NCI-H2081 treated with DMSO at 0.1 percent for 48 hours (cell line): ENCODE measurements at regions not wholly inside any gene's neighbourhood (a gene's known extent, or its start where the extent isn't known, plus 50 kb on each side); places are given as distances from the start of the nearest gene placed in this dataset.
"Not testable (repeated sequence)": the region's sequence is repeated elsewhere in the genome, so short reads cannot be mapped to it uniquely, and the experiment has no call there.

Source experiments
- DNase-seq: peaks from one replicate; lab custom pipeline; 2025; lab: John Stamatoyannopoulos, UW

GRCh38 chr3:78421247-78421966 is 1346.4 kb downstream of the ROBO1 start:
- DNase-seq, result no peak

DNA sequence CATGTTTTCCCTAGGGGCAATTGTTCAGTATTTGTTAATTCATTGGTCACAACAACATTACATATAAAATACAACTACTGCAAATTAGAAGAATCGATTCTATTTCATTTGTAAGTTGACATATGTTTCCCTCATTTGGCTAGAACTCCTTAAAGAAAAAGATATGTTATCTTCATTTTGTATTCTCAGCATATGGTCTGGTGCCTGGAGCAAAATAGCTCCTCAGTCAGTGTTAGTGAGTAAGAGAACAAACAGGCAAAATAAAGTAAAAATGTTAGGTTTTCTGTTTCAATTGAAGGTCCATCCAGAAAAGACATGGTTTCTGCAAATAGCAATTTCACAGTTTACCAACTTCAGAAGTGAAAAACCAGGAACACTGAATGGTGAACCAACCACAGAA is 1343.1 kb downstream of the ROBO1 start:
- DNase-seq, result no peak

- DNase-seq, result no peak
Observed at GRCh38 chr3:78426454-78426853, 1341.3 kb downstream of the ROBO1 start.

GRCh38 chr3:78427303-78427702 is 1340.5 kb downstream of the ROBO1 start:
- no peak for DNase-seq

GRCh38 chr3:78430741-78431140 is 1337.1 kb downstream of the ROBO1 start:
- no peak for DNase-seq

GRCh38 chr3:78434801-78435200 is 1333.0 kb downstream of the ROBO1 start:
- no peak for DNase-seq

DNA sequence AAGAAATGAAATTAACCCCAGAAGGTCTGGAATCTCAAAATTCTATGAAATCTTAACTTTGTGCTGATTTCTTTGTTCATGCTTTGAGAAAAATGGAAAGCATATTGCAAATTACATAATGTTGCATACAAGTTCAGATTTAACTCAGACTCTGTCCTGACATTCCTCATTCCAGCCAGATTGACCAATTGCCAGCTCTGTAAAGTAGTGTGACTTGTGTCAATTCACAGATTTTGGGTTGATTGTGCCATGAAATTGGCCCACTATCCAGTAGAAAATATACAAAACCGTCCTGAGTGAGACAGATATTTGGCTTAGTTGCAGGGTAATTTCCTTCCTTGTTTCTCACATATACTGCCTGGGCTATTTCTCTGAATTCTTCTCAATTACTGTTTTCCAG is 1312.6 kb downstream of the ROBO1 start:
- DNase-seq, result no peak

DNA sequence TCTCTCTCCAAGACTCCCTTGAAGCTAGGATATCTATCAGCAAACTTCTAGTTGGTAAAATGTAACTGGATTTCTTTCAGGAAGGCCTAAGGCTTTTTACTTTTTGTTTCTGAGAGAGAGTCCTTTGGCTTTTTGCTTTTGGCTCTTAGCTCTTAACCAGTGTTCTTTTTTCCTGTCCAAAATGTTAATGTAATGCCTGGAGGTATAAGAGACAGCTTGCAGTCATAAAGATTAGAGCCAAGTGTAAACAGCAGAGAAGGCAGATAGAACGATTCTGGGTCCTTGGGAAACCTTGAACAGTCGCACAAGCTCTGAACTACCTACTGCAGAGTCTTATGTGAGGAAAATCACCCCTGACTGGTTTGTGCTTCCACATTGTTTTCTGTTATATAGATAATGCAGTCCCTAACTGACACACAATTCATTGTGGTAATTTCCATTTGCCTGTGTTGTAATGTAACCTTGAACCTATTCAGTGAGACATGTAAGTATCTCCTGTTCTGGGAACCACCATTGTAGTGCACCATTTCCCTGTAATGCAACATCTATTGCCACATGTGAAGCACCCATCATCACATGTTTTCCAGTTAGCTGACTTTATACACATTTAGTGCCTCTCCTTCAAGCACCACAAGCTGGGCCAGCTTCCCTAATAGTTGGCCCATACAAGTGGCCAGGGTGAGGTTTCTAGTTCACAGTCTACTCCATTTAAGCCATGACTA is 1311.9 kb downstream of the ROBO1 start:
- DNase-seq, result no peak

DNA sequence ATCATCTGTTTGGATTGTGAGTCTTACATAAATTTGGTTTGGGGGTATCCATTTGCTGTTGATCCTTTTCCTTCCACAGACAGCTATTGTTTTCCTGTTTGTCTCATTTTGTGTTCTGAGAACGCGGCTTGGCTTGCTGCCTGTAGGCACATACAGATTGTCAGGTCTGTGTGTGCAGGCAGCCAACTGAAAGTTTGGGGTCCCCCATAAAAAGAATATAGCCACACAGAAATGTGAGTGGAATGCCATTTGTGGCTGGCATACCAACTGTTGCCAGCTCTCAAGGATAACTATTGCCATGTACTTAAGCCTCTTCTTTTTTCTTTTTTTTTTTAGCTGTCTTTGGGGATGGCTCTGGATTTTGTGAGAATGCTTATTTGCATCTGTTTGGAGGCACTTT is 1308.0 kb downstream of the ROBO1 start:
- DNase-seq, result no peak

- no peak for DNase-seq
Observed at GRCh38 chr3:78462021-78462420, 1305.8 kb downstream of the ROBO1 start.

GRCh38 chr3:78476076-78476475 is 1291.7 kb downstream of the ROBO1 start:
- no peak for DNase-seq

GRCh38 chr3:78481050-78481449 is 1286.7 kb downstream of the ROBO1 start:
- DNase-seq, result no peak

DNA sequence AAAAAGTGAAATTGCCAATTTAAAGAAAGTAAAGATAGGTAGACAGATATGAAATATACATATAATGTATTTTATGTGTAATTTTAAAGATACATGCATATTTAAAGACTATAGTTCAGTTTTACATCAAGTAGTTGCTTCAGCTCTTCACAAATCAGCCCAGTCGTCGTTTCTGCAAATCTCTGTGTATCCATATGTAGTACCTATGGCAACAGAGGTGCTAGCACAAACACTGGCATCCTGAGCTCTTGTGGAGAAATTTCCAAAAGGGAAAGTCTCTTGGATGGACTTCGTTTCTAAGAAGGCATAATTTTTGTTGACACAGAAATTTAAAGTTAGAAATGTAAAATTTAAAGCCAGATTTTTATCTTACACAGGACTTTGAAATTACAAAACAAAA is 1284.7 kb downstream of the ROBO1 start:
- DNase-seq, result no peak

DNA sequence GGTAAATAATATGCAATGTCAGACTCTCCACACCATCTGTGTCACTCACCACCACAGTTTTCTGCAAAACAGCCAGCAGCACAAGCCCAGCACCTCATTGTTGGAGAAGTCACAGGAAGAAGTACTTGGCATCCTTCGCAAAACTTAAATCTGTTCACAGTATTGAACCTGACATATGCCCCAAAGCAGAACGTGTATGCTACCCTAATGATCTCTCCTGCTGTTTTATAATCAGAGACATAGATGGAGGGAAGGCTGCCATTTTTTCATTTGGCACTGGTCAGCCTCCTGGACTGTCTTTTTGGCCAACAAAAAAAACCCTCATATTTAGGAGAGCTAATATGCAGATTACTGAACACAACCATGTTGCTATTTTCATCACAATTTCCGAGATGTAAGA is 1272.9 kb downstream of the ROBO1 start:
- DNase-seq, result no peak

DNA sequence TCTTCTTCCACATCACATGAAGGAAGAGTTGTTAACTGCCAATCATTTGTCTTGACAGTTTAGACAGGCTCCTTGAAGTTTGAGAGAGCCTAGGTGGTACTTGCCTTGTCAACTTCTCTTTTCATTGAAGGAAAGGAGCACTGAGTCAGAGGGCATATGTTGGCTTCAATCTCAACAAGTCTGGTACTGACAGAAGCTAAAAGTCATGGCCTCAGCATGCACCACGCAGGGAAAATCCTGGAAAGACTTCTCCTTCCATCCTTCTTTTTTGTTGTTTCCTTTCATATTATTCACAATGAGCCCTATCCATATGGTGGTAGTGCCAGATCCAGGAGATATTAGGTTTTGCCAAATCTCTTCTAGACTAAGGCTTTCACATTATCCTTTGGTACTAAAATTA is 1272.5 kb downstream of the ROBO1 start:
- no peak for DNase-seq

DNA sequence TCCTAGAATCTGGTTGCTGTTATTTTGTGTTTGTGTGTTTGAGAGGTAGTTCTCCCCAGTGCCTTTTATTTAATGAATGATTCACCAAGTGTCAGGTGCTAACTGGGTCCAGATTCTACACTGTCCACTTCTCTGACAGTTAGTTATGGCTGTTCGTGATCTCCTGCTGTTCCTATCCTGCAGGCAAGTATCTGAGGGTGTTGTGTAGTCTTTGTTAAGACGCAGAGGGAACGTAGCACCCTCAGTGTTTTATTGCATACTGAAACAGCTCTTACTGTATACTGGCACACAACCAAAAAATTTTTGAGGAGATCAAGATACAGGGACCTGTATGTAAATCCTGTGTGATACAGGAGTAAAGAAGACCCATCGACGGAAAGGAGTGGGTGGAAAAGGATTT is 1271.3 kb downstream of the ROBO1 start:
- DNase-seq, result no peak

DNA sequence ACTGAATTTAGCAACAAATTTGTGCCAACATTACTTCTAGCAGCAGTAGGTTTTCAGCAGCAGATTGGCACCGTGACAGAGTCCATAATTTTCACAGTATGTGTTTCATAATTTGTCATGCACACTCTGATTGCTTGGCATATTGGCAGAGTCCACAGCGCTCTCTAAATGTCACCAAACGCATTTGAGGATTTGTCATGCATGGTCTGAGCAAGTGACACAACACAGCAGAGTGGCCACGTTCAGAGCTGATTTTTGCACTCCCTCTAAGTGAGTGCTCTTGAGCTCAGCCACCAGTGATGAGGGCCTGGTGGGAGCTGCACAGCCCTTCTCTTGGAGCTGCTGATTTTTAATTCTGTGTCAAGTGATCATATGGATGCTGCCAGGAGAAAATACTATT is 1270.8 kb downstream of the ROBO1 start:
- peak; percentile 74 for DNase-seq

GRCh38 chr3:78497767-78498166 is 1270.0 kb downstream of the ROBO1 start:
- no peak for DNase-seq

GRCh38 chr3:78506061-78506460 is 1261.7 kb downstream of the ROBO1 start:
- no peak for DNase-seq

- DNase-seq, result no peak
Observed at GRCh38 chr3:78506581-78507195, 1261.1 kb downstream of the ROBO1 start.

- no peak for DNase-seq
Observed at GRCh38 chr3:78507196-78507984, 1260.4 kb downstream of the ROBO1 start.

- no peak for DNase-seq
Observed at GRCh38 chr3:78511840-78512239, 1256.0 kb downstream of the ROBO1 start.

DNA sequence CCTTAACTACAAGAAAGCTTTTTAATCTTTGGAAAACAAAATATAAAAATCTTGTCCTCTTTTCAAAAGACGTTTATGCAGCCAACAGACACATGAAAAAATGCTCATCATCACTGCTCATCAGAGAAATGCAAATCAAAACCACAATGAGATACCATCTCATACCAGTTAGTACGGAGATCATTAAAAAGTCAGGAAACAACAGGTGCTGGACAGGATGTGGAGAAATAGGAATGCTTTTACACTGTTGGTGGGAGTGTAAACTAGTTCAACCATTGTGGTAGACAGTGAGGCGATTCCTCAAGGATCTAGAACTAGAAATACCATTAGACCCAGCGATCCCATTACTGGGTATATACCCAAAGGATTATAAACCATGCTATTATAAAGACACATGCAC is 1255.0 kb downstream of the ROBO1 start:
- DNase-seq, result not testable (repeated sequence)
